ENCODE measurements at regions not wholly inside any gene's neighbourhood (a gene's known extent, or its start where the extent isn't known, plus 50 kb on each side); places are given as distances from the start of the nearest gene placed in this dataset.

DNA sequence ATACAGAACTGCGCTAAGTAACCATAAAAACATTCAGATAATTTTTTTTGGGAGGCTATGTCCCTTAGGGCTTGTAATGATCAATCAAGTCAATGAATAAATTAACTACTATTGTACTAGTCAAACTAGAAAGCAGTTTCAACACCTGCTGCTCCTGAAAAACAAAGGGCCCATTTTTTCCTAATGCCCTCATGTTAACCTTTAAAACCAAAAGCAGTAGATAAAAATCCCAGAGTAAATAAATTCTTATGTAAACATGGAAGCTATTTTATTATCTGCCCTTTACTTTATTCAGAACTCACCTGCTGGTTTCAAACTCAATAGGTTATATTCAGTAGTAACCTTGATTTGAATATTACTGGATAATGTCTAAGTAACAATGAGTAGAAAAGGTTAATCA is 159.5 kb upstream of the STARD13 start:
- TF ChIP-seq, protein P1, sequence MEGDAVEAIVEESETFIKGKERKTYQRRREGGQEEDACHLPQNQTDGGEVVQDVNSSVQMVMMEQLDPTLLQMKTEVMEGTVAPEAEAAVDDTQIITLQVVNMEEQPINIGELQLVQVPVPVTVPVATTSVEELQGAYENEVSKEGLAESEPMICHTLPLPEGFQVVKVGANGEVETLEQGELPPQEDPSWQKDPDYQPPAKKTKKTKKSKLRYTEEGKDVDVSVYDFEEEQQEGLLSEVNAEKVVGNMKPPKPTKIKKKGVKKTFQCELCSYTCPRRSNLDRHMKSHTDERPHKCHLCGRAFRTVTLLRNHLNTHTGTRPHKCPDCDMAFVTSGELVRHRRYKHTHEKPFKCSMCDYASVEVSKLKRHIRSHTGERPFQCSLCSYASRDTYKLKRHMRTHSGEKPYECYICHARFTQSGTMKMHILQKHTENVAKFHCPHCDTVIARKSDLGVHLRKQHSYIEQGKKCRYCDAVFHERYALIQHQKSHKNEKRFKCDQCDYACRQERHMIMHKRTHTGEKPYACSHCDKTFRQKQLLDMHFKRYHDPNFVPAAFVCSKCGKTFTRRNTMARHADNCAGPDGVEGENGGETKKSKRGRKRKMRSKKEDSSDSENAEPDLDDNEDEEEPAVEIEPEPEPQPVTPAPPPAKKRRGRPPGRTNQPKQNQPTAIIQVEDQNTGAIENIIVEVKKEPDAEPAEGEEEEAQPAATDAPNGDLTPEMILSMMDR (IDR thresholded peaks at IDR 0.05; ENCODE audit: unreplicated experiment), result no peak
- H3K36me3 Mint-ChIP-seq (ENCODE audit: insufficient read depth, unreplicated experiment), result no peaks in the 10 kb centered on the region
- H3K27me3 Mint-ChIP-seq (ENCODE audit: unreplicated experiment), result no peaks in the 10 kb centered on the region
- H3K27ac Mint-ChIP-seq (ENCODE audit: unreplicated experiment), result no peak overlapping the region
- intact Hi-C loops (cut with micrococcal nuclease; ENCODE audit: unreplicated experiment), result loop anchor here (5.0 to 10.0 kb wide), 2 partner anchors 52 to 160 kb away; partner anchors contain the start of gene STARD13
- BruUV-seq (replicated peaks), result no TSS peak
- CTCF ChIA-PET, result no interaction called here
- DNase-seq, result no peak
- H3K4me1 Mint-ChIP-seq (ENCODE audit: low read depth, unreplicated experiment), result peaks cover 17% of the 10 kb centered on the region
- no peak overlapping the region for H3K4me3 Mint-ChIP-seq (ENCODE audit: low read depth, unreplicated experiment)
- no peaks in the 10 kb centered on the region for H3K9me3 Mint-ChIP-seq (ENCODE audit: low read depth, unreplicated experiment)

DNA sequence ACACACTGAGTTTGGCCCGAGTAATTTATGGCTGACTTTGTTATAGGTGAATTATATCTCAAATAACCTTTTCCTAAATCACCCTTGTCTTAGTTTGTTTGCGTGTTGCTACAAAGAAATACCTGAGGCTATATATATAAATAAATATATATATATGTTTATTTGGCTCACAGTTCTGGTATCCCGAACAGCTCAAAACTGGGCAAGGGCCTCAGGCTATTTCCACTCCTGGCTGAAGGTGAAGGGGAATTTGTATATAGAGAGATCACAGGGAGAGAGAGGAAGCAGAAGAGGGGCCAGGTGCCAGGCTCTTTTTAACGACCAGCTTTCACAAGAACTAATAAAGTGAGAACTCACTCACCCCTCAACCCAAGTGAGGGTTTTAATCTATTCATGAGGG is 159.9 kb upstream of the STARD13 start:
- DNase-seq, result no peak
- peaks cover 17% of the 10 kb centered on the region for H3K4me1 Mint-ChIP-seq (ENCODE audit: low read depth, unreplicated experiment)
- no peak overlapping the region for H3K27ac Mint-ChIP-seq (ENCODE audit: unreplicated experiment)
- H3K27me3 Mint-ChIP-seq (ENCODE audit: unreplicated experiment), result no peaks in the 10 kb centered on the region
- CTCF ChIA-PET, result no interaction called here
- TF ChIP-seq, protein P1 (IDR thresholded peaks at IDR 0.05; ENCODE audit: unreplicated experiment), result no peak
- intact Hi-C loops (cut with micrococcal nuclease; ENCODE audit: unreplicated experiment), result loop anchor here (5.0 to 10.0 kb wide), 2 partner anchors 52 to 161 kb away; partner anchors contain the start of gene STARD13
- no peaks in the 10 kb centered on the region for H3K36me3 Mint-ChIP-seq (ENCODE audit: insufficient read depth, unreplicated experiment)
- no peaks in the 10 kb centered on the region for H3K9me3 Mint-ChIP-seq (ENCODE audit: low read depth, unreplicated experiment)
- no TSS peak for BruUV-seq (replicated peaks)
- H3K4me3 Mint-ChIP-seq (ENCODE audit: low read depth, unreplicated experiment), result no peak overlapping the region

DNA sequence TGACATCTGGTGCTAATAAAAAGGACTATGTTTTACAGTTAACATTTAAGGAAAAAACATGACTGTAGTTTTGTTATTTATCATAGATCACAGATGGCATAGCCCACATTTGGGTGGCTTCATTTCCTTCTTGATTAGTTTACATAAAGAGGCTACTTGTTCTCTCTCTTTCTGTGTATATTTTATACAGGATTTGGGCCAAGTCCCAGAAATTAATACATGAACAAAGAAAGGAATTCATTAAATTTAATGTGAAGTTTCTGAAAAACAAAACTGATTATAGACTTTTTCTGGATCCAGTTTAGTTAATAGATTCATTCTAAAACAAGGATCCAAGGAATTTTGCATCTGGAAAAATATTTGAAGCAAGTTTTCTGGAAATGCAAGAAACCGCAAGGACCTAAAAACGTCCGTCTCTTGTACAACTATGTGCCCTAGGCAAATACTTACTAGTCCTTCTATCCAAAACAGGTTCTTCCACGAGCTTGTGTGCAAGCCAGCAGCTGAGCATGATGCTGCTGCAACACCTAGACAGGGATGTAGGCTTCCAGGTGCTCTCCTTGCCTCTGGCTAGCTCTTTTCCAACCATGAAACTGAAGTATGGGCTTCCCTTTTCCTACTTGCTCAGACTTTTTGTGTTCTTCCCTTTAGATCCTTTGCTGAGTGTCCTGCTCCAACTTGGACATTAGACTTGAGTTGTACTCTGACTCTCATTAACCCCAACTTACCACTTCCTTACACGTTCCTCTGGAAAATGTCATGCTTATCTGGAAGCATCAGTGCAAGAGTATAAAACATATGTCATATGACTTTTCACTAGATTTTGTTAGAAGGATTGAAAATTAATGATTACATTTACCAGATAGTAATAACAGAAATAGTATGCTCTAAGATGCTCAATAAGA is 161.5 kb upstream of the STARD13 start:
- no TSS peak for BruUV-seq (replicated peaks)
- DNase-seq, result no peak
- no peaks in the 10 kb centered on the region for H3K9me3 Mint-ChIP-seq (ENCODE audit: low read depth, unreplicated experiment)
- CTCF ChIA-PET, result interaction anchor here (0.9 kb wide), 1 partner anchor 40 kb away, joined by 3 read pairs; no protein-coding TSS in a partner anchor
- H3K4me3 Mint-ChIP-seq (ENCODE audit: low read depth, unreplicated experiment), result no peak overlapping the region
- H3K4me1 Mint-ChIP-seq (ENCODE audit: low read depth, unreplicated experiment), result peaks cover 9% of the 10 kb centered on the region
- H3K36me3 Mint-ChIP-seq (ENCODE audit: insufficient read depth, unreplicated experiment), result no peaks in the 10 kb centered on the region
- TF ChIP-seq, protein P1 (IDR thresholded peaks at IDR 0.05; ENCODE audit: unreplicated experiment), result no peak
- H3K27ac Mint-ChIP-seq (ENCODE audit: unreplicated experiment), result no peak overlapping the region
- intact Hi-C loops (cut with micrococcal nuclease; ENCODE audit: unreplicated experiment), result loop anchor here (5.0 to 10.0 kb wide), 2 partner anchors 50 to 162 kb away; partner anchors contain the start of gene STARD13
- no peaks in the 10 kb centered on the region for H3K27me3 Mint-ChIP-seq (ENCODE audit: unreplicated experiment)

DNA sequence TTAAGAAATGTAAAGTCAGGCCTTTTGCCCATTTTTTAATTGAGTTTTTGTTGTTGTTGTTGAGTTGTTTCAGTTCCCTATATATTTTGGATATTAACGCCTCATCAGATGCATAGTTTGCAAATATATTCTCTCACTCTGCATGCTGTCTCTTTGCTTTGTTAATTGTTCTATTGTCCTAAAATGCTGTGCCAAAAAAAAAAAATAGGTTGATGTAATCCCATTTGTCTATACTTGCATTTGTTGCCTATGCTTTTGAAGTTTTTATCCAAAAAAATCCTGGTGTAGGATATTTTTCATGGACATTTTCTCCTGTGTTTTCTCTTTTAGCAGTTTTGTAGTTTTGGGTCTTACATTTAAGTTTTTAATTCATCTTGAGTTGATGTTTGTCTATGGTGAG is 163.3 kb upstream of the STARD13 start:
- no peaks in the 10 kb centered on the region for H3K27me3 Mint-ChIP-seq (ENCODE audit: unreplicated experiment)
- BruUV-seq (replicated peaks), result no TSS peak
- no peaks in the 10 kb centered on the region for H3K36me3 Mint-ChIP-seq (ENCODE audit: insufficient read depth, unreplicated experiment)
- TF ChIP-seq, protein P1 (IDR thresholded peaks at IDR 0.05; ENCODE audit: unreplicated experiment), result no peak
- no peak for DNase-seq
- peaks cover 9% of the 10 kb centered on the region for H3K4me1 Mint-ChIP-seq (ENCODE audit: low read depth, unreplicated experiment)
- H3K9me3 Mint-ChIP-seq (ENCODE audit: low read depth, unreplicated experiment), result no peaks in the 10 kb centered on the region
- no peak overlapping the region for H3K4me3 Mint-ChIP-seq (ENCODE audit: low read depth, unreplicated experiment)
- H3K27ac Mint-ChIP-seq (ENCODE audit: unreplicated experiment), result no peak overlapping the region
- CTCF ChIA-PET, result no interaction called here
- intact Hi-C loops (cut with micrococcal nuclease; ENCODE audit: unreplicated experiment), result loop anchor here (5.0 to 10.0 kb wide), 2 partner anchors 48 to 164 kb away; partner anchors contain the start of gene STARD13

All from Calu3 (cell line).